ENCODE measurements at regions not wholly inside any gene's neighbourhood (a gene's known extent, or its start where the extent isn't known, plus 50 kb on each side); places are given as distances from the start of the nearest gene placed in this dataset.

DNA sequence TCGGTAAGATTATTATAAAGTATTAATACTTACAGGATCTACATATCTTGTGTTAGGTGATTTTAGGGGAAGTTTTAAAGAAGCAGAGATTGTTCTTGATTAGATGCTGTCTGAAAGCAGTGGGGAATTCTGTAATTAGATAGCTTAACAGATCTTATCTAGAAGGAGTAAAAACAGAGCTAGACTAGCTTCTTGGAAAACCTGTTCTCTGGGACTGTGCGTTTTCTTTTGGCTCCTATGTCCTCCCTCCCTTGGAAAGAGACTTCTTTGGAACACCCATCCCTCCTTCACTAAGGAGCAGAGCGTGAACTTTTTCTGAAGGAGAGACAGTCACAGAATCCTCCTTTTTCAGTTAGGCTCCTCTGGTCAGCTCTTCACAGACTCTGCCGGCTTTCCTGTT lies 83.5 kb upstream of the ZNF184 start:
- FAIRE-seq (no peak), DNase-seq (ENCODE audit: low read depth, low spot score) (no peak)
- ChIA-PET CTCF (interaction anchor here (1.4 to 1.9 kb wide), 2 partner anchors 53 to 196 kb away, joined by 5 to 6 read pairs; no protein-coding TSS in a partner anchor), POLR2A (no interaction called here)
- H3K4me3 ChIP-seq (replicated peaks in 1 of 3; ENCODE audit: insufficient read depth in 1 of 3, low read depth in 1 of 3, low read length in 3 of 3) = no peak overlapping the region
- no peaks in the 10 kb centered on the region for H3K36me3 ChIP-seq (ENCODE audit: control insufficient read depth in 2 of 2, extremely low read depth in 1 of 2, insufficient read depth in 2 of 2, low read length in 2 of 2)
- H3K9me3 ChIP-seq (replicated peaks; ENCODE audit: control insufficient read depth, insufficient read depth, low read length) = no peaks in the 10 kb centered on the region
- H3K4me2 ChIP-seq (ENCODE audit: insufficient read depth, low read length) = no peak overlapping the region
- TF ChIP-seq JUN (IDR thresholded peaks at IDR 0.05; ENCODE audit: borderline replicate concordance, insufficient read depth, insufficient read length, low read depth) (no peak), EZH2 (IDR thresholded peaks at IDR 0.05; ENCODE audit: borderline replicate concordance, low read depth, low read length, severe bottlenecking) (peak; percentile 20), POLR2AphosphoS5 (IDR thresholded peaks at IDR 0.05; ENCODE audit: insufficient read depth, low read depth, low read length) (no peak)
- TF ChIP-seq, protein P1, sequence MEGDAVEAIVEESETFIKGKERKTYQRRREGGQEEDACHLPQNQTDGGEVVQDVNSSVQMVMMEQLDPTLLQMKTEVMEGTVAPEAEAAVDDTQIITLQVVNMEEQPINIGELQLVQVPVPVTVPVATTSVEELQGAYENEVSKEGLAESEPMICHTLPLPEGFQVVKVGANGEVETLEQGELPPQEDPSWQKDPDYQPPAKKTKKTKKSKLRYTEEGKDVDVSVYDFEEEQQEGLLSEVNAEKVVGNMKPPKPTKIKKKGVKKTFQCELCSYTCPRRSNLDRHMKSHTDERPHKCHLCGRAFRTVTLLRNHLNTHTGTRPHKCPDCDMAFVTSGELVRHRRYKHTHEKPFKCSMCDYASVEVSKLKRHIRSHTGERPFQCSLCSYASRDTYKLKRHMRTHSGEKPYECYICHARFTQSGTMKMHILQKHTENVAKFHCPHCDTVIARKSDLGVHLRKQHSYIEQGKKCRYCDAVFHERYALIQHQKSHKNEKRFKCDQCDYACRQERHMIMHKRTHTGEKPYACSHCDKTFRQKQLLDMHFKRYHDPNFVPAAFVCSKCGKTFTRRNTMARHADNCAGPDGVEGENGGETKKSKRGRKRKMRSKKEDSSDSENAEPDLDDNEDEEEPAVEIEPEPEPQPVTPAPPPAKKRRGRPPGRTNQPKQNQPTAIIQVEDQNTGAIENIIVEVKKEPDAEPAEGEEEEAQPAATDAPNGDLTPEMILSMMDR (IDR thresholded peaks at IDR 0.05; ENCODE audit: extremely low read depth in 1 of 2, insufficient read depth in 1 of 2, low read depth in 1 of 2, low read length in 2 of 2) = no peak
- no peak overlapping the region for H3K27ac ChIP-seq (ENCODE audit: insufficient read depth, low read depth, low read length)
- dilution Hi-C loops (cut with MboI; ENCODE audit: extremely low pct_ligation_motif_present, low sequenced_read_pairs) (no loop called here), intact Hi-C loops (cut with micrococcal nuclease) (no loop called here)
- H3K9ac ChIP-seq (replicated peaks; ENCODE audit: extremely low read depth, insufficient read depth, low read length) = no peak overlapping the region
- H3K27me3 ChIP-seq (ENCODE audit: control insufficient read depth in 2 of 2, insufficient read depth in 2 of 2, low read length in 2 of 2) = peaks cover 44 to 50% of the 10 kb centered on the region in 2 experiments
- no peaks in the 10 kb centered on the region for H3K79me2 ChIP-seq (ENCODE audit: control insufficient read depth, insufficient read depth, low read length)
- H4K20me1 ChIP-seq (replicated peaks; ENCODE audit: control insufficient read depth, extremely low read depth, insufficient read depth, low read length) = no peaks in the 10 kb centered on the region
- no peaks in the 10 kb centered on the region for H3K9me1 ChIP-seq (replicated peaks; ENCODE audit: control insufficient read depth, extremely low read depth, insufficient read depth, low read length)
- H2AFZ ChIP-seq (ENCODE audit: low read depth, low read length) = no peak overlapping the region
- no TSS peak for BruUV-seq (replicated peaks)
- peaks cover 3% of the 10 kb centered on the region for H3K4me1 ChIP-seq (ENCODE audit: control insufficient read depth, extremely low read depth, insufficient read depth, low read length)

Measured in endothelial cell of umbilical vein (primary cell).